ENCODE measurements at regions not wholly inside any gene's neighbourhood (a gene's known extent, or its start where the extent isn't known, plus 50 kb on each side); places are given as distances from the start of the nearest gene placed in this dataset.

DNA sequence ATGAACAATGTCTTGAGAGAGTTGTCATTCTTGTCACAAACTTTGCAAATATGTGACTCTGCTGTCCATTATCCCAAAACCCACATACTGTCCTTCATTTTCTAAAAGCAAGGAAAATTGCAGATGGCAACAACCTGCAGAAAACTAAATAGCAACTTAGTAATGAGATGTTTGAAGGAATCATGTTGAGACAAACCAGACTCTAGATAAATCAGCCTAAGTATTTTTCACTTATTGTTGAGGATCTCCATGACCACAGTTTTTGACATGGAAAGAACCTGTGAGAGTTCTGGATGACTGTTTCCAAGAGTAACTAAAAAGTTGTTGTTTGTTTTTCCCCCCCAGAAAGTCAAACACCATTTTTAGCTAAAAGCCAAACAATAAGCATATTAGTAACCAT is 535.2 kb upstream of the ZNF608 start:
- in situ Hi-C loops (cut with HindIII; ENCODE audit: low pct_ligation_motif_present, low pct_unique_long_range_greater_than_20kb, low sequenced_read_pairs): no loop called here
- no peak for DNase-seq

DNA sequence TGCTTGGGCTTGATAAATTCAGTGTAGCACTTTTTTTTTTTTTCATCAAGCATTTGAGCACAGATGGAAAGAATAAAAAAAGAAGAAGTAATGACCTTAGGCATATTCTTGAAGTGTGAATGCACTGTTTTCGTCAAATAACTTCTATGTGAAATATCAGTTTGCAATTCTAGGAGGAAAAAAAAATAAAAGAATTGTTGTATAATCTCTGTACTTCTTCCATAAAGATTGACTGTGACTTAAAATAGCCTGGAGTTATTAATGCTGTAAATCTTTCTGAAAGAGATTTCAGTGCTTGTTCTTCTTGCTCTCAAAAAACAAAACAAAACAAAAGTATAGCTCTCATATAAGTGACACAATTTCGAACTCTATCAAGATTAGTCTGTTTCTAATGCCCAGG is 536.9 kb upstream of the ZNF608 start:
- no peak for DNase-seq
- in situ Hi-C loops (cut with HindIII; ENCODE audit: low pct_ligation_motif_present, low pct_unique_long_range_greater_than_20kb, low sequenced_read_pairs): no loop called here

DNA sequence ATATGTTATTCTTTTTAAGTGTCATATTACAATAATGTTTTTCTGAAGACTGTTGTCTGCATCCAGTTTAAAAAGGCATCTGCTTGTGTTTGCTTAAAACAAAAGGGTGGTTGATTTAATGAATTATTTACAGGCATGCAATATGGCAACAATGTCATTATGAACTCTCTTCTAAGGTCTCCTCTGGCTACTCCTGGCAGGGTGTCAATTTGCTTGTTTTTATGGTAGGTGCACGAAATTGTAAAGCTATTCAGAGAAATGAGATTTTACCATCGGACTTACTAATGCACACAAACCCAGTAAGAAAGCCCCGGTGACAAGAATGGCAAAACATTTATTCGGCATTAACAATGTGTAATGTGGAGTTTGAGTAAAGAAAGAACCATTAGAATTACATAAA is 539.8 kb upstream of the ZNF608 start:
- no peak for DNase-seq
- in situ Hi-C loops (cut with HindIII; ENCODE audit: low pct_ligation_motif_present, low pct_unique_long_range_greater_than_20kb, low sequenced_read_pairs): no loop called here

DNA sequence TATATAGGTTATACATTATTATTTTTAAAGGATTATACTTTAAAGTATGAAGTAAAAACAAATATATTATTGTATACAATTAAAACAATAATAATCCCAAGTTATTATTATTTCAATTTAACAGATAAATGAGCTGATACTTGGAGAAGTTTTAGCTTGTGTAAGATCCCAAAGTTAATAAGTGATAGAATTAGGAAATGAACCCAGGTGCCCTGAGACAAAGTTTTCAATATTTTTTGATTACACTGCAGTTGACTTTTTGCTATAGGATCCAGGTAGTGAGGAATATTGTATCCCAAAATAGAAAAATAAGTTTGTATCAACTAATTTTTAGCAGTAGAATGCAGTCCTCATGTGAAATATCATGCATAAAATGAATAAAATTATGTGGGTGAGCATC is 543.2 kb upstream of the ZNF608 start:
- in situ Hi-C loops (cut with HindIII; ENCODE audit: low pct_ligation_motif_present, low pct_unique_long_range_greater_than_20kb, low sequenced_read_pairs): no loop called here

DNA sequence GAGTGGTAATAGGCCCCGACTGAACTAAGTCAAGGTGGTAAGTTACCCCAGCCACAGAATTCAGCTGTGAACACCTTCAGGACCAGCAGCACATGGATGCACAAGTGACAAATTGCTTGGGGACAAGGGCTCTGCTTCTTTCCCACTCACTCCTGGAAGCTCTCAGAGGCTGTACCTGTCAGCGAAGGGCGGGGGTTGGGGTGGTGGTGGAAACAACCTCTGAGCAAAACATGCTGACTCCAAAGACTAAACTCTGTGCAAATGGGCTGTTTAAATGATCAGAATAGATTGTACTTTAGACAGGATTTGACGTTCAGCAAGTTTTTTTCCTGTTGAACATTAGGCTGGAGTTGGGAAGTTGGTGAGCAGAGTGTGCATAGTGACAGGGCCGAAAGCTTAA is 544.5 kb upstream of the ZNF608 start:
- in situ Hi-C loops (cut with HindIII; ENCODE audit: low pct_ligation_motif_present, low pct_unique_long_range_greater_than_20kb, low sequenced_read_pairs): no loop called here
- no peak for DNase-seq

More for the DNA sequence above, 543.2 kb upstream of the ZNF608 start:
- no peak for DNase-seq

DNA sequence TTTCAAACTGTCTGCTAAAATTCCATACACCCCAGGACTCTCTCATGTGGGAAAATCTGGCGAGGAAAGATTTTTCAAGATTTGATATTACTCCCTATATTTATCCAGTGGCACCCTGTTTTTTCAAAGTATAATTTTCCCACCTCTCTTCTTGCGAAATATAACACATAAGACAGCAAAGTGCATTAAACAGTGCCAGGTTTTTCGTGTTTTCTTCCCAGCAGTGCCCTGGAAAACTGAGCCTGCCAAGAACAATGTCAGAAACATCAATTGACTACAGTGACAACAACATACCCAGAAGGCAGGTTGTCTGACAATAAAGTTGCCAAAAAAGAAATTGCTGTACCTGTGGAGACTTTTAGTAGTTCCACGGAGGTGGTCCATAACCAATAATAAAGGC is 545.0 kb upstream of the ZNF608 start:
- no peak for DNase-seq
- in situ Hi-C loops (cut with HindIII; ENCODE audit: low pct_ligation_motif_present, low pct_unique_long_range_greater_than_20kb, low sequenced_read_pairs): no loop called here

DNA sequence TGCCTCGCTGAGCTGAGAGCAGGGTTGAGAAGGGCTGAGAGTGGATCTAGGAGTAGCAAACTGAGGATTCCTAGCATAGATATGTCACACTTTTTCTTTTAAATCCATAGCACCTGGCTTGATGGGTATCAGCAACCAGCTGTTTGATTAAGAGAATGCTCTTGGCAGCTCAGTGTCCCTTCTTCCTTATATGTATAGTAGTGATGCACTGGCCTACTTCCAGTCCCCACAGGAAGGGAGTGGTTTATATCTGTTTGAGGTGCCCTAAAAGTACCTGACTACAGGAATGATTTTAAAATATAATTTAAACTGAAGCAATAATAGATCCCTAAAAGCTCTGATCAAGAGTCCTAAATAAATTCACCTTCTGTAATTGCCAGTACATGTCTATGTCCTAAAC is 546.8 kb upstream of the ZNF608 start:
- in situ Hi-C loops (cut with HindIII; ENCODE audit: low pct_ligation_motif_present, low pct_unique_long_range_greater_than_20kb, low sequenced_read_pairs): no loop called here
- DNase-seq: no peak

DNA sequence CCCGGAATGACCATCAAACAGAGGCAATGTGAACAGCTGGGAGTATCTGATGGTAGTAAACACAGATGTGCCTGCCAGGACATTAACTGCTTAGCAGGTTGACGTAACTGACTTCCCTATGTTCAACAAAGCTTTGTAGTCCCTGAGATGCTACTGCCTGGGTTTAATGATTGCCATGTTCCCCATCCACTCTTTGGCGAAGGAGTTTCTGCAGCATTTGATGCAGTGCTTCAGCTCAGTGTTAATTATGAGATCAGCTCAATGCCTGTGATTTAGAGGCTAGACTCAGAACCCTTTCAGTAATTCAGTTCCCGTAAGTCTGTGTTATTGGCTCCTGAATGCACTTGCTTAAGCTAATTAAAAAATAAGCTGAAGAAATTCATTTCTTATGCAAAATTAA is 547.3 kb upstream of the ZNF608 start:
- in situ Hi-C loops (cut with HindIII; ENCODE audit: low pct_ligation_motif_present, low pct_unique_long_range_greater_than_20kb, low sequenced_read_pairs): no loop called here
- no peak for DNase-seq

DNA sequence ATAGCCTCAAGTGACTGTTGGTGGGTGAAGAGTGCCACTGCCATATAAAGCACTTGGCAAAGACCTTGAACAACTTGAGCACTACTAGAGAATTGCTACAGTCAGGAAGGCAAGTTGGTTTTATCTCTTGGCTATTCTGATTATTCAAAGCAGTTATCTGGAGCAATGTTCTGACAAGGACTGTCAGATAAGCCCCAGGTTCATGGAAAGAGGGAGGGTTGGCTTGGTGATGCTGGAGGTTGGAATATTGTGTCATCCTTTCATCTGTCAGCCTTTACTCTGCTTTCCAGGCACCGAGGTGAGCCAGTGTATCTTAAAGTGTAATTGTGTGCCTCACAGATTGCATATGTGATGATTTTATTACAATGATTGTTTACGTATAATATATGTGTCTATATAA is 548.4 kb upstream of the ZNF608 start:
- DNase-seq: no peak
- in situ Hi-C loops (cut with HindIII; ENCODE audit: low pct_ligation_motif_present, low pct_unique_long_range_greater_than_20kb, low sequenced_read_pairs): no loop called here

DNA sequence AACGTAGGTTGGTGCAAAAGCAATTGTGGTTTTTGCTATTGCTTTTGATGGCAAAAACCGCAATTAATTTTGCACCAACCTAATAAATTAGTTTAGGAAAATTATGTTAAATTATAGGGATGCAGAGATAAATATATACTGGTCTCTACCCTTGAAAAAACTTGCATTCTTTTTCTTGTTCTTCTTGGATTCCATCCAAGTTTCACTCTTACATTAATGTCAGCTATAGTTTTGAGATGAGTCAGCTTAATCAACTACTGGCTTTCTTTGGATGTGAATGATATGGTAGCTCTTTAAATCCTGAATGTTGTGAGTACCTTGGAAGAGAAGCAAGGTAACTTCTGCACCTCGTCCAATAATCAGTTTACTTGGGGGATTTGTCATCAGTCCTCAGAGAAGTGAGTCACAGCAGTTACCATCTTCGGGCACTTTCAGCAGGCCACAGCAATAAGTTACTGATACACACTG is 549.0 kb upstream of the ZNF608 start:
- in situ Hi-C loops (cut with HindIII; ENCODE audit: low pct_ligation_motif_present, low pct_unique_long_range_greater_than_20kb, low sequenced_read_pairs): no loop called here
- peak; percentile 29 for DNase-seq

DNA sequence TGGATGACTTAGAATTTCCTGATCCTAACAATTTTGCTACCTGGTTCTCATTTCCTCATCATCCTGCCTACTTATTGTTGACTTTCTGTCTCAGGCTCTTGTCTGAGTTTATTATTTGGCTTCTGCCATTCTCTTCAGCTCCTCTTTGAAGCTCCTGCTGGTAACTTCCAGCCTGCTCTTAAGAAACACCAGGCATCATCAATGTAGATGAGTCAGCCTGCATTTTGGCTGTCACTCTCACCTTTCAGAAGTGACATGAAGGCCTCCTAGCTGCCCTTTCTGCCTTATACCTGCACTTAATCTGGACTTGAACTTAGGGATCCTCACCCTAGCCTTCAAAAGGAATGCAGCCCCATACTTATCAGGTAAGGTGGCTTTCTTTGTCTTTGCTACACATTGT is 551.8 kb upstream of the ZNF608 start:
- in situ Hi-C loops (cut with HindIII; ENCODE audit: low pct_ligation_motif_present, low pct_unique_long_range_greater_than_20kb, low sequenced_read_pairs): no loop called here
- DNase-seq: no peak

DNA sequence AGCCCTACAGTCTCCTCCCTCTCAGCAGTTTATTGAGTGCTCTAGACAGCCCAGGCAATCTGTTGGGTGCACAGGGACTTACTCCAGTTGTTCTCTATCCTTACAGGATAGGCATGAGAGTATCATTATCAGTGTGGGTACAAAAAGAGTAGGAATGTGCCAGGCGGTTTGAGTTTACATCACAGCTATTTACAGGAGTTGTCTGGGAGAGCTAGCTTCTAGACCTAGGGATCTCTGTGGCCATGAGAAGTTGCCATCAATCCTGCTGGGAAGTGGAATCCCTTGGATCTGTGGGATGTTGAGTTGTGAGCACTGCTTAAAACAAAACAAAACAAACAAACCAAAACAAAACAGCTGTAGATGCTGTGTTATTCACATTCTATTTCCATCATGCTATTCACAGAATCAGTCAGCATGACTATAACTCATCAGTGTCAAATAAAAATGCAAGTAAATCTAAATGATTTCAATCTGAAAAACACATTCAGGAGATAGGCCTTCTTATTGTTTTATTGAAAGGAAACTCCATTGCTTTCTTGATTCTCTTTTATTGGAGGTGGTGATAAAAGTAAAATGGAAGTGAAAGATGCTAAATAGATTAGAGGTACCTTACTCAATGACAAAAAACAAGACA is 552.4 kb upstream of the ZNF608 start:
- in situ Hi-C loops (cut with HindIII; ENCODE audit: low pct_ligation_motif_present, low pct_unique_long_range_greater_than_20kb, low sequenced_read_pairs): no loop called here
- DNase-seq: no peak

DNA sequence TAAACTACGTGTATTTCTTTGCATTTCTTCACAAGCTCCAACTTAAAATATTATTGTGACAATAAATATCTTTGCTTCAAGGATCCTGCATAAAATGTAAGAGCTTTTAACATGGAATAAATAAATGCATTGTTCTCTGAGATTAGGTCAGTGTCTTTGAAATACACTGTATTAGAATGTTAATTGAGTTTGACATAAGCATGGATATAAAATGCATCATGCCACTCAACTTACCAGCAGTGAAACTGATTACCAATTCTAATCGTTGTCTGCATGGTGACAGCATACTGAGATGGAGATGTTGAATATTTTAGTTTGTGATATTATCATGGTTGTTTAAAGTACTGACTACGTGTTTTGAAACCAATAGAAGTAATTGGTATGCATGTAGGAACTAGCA is 555.3 kb upstream of the ZNF608 start:
- in situ Hi-C loops (cut with HindIII; ENCODE audit: low pct_ligation_motif_present, low pct_unique_long_range_greater_than_20kb, low sequenced_read_pairs): no loop called here
- DNase-seq: no peak

DNA sequence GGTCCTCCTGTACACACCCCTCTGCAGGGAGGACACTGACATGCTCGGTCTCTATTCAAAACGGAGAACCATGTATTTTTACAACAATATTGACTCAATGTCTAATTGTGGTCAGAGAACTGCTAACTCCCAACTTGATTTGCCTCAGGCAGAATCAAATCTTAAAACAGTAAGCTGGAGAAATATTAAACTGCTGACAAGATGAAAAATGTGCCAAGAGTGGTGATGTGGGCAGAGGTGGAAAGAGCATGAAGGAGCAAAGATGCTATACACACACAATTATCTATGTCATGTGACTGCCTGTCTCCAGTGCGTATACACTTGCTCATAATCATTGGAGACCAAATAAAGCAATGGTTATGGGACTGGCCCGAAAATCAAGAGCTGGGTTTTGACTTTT is 556.1 kb upstream of the ZNF608 start:
- DNase-seq: no peak

DNA sequence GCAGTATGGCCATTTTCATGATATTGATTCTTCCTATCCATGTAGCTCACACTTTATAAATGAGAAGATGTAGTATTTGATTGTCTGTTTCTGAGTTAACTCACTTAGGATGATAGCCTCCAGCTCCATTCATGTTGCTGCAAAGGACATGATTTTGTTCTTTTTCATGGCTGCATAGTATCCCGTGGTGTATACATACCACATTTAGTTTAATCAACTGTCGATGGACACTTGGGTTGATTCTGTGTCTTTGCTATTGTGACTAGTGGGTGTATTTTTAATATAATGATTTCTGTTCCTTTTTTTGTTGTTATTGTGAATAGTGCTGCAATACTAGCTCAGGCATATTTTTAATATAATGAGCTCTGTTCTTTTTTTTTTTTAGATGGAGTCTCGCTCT is 560.3 kb upstream of the ZNF608 start:
- in situ Hi-C loops (cut with HindIII; ENCODE audit: low pct_ligation_motif_present, low pct_unique_long_range_greater_than_20kb, low sequenced_read_pairs): no loop called here
- DNase-seq: no peak

More for the DNA sequence above, 556.1 kb upstream of the ZNF608 start:
- in situ Hi-C loops (cut with HindIII; ENCODE audit: low pct_ligation_motif_present, low pct_unique_long_range_greater_than_20kb, low sequenced_read_pairs): no loop called here

DNA sequence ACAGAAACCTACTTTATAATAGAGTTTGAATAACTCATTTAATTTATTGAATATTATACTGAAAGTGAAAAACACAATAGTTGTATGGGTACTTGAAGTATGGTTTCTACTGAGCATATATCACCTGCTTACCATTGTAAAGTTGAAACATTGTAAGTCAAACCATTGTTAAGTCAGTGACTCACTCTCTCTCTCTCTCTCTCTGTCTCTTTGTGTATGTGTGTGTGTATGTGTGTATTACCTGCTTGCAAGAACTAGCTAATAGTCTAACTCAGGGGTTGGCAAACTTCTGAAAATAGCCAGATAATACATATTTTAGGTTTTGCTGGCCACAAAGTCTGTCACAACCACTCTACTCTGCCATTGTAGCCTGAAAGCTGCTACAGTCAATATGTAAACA is 564.3 kb upstream of the ZNF608 start:
- no peak for DNase-seq
- in situ Hi-C loops (cut with HindIII; ENCODE audit: low pct_ligation_motif_present, low pct_unique_long_range_greater_than_20kb, low sequenced_read_pairs): no loop called here

DNA sequence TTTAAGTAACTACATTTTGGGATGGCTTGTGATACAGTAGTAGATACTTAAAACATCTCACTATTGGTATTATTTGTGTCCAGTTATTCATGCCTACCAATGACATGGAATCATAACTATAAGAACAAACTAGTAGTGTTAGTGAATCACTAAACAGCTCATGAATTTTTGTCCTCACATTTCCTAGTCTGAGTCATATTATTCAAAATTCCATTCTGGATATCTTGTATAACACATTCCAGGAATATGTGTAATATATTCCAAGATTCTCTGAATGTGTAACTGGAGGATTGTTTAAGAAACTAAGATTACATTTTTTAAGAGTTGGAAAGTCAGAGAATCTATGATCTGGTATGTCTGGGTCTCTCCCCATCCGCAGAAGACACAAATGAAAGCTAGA is 565.3 kb upstream of the ZNF608 start:
- in situ Hi-C loops (cut with HindIII; ENCODE audit: low pct_ligation_motif_present, low pct_unique_long_range_greater_than_20kb, low sequenced_read_pairs): no loop called here
- DNase-seq: peak; percentile 68

DNA sequence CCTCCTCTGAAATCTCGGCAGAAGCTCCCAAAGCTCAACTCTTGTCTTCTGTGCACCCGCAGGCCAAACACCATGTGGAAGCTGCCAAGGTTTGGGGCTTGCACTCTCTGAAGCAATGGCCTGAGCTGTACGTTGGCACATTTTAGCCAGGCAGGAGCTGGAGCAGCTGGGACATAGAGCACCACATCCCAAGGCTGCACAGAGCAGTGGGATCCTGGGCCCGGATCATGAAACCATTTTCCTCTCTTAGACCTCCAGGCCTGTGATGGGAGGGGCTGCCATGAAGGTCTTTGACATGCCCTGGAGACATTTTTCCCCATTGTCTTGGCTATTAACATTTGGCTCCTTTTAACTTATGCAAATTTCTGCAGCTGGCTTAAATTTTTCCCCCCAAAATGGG is 567.1 kb upstream of the ZNF608 start:
- DNase-seq: no peak
- in situ Hi-C loops (cut with HindIII; ENCODE audit: low pct_ligation_motif_present, low pct_unique_long_range_greater_than_20kb, low sequenced_read_pairs): no loop called here

DNA sequence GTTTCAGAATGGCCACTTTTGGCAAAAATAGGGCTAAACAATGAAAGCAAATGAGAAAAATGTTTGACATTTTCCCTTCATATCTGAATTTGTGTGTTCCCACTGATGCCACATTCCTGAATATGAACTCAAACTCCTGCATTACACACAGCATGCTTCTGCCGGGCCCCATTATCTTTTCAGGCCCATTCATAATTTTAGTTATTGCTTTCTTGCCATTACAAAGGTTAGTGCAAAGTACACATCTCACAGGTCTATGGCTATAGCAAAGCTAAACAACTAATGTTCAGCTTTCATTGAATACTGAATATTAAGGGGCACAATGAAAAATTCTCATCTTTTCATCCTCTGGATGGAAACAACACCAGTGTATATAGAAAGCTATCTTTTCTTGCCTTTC is 568.9 kb upstream of the ZNF608 start:
- in situ Hi-C loops (cut with HindIII; ENCODE audit: low pct_ligation_motif_present, low pct_unique_long_range_greater_than_20kb, low sequenced_read_pairs): no loop called here
- no peak for DNase-seq

DNA sequence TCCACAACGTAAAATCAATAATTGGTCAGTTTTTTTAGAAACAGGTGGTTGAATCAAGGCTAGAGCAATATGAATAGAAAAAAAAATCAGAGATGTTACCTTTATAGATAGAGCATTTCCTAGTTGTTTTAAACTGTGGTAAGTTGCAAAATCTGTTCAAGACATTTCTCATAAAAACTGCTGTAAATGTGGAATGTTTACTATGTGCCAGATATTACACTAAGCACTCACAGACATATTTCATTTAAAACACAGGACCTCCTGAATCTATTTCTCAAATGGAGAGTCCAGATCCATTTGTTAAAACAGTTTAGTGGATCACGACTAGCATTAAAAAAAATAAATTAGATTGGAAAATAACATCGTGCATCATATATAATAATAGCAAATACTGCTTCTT is 570.0 kb upstream of the ZNF608 start:
- DNase-seq: no peak
- in situ Hi-C loops (cut with HindIII; ENCODE audit: low pct_ligation_motif_present, low pct_unique_long_range_greater_than_20kb, low sequenced_read_pairs): no loop called here

DNA sequence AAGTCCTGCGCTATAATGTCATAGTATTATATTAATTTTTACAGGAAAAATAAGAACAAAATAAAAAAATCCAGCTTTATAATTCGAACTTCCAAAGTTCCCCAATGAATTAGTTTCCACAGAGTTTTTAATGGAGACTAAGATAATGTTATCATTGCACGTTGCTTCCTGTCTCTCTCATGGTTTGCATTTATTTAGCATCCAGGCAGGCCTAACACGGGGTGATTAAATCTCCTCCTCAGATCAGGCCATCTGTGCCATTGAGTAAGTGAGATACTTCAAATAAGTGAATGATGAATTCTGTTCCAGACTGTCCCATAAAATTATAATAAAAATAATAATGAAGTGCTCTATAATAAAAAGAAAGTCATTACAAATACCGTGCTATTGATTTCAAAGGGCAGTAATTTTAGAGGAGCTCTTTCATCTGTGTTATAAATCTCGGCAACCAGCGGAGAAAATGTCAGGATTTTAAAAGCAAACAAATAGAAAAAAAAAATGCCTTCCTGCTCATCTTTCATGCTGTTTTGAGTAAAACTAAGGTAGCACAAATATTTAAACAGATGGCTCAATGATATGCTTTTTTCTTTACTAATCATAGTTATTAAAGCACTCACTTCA is 570.6 kb upstream of the ZNF608 start:
- DNase-seq: no peak
- in situ Hi-C loops (cut with HindIII; ENCODE audit: low pct_ligation_motif_present, low pct_unique_long_range_greater_than_20kb, low sequenced_read_pairs): no loop called here
